HepG2 (cell line): ENCODE measurements at regions not wholly inside any gene's neighbourhood (a gene's known extent, or its start where the extent isn't known, plus 50 kb on each side); places are given as distances from the start of the nearest gene placed in this dataset.

Experiments
- ATAC-seq: fragments of 200-7000 bp; cut with Tn5 transposase; 3 replicates; pipeline ENCODE4 v1.9.1; 2020; ENCODE audit warnings: mild to moderate bottlenecking, moderate library complexity
- BruUV-seq: library from RNA; stranded (reverse); fragments of 400-500 nt; replicated peaks from 2 replicates; lab custom pipeline; 2021; lab: Mats Ljungman, UMichigan
- CTCF ChIA-PET: fragments of 300-600 bp; formaldehyde crosslinking; extraction: SDS; loops from one replicate; lab custom pipeline; 2021; ENCODE audit warnings: low total read pairs, inconsistent platforms, low intra/inter-chr PET ratio; lab: Yijun Ruan, JAX
- POLR2A ChIA-PET: fragments of 350-600 bp; sonication (Branson Sonifier 250); formaldehyde crosslinking; loops from one replicate; lab custom pipeline; 2020; ENCODE audit warnings: antibody characterized with exemption, inconsistent platforms; lab: Yijun Ruan, JAX
- DNase-seq: peaks from one replicate; pipeline ENCODE4 v3.0.0-alpha.2; 2015; ENCODE audit warnings: low spot score
- FAIRE-seq: peaks from 3 replicates; lab custom pipeline; 2011; peaks lifted over from hg19 to GRCh38; lab: Jason Lieb, UNC
- H2AFZ ChIP-seq: one replicate; pipeline ENCODE4 v1.6.1; 2011; ENCODE audit warnings: low read length, inconsistent platforms
- H3K27ac ChIP-seq: fragments of 300-600 bp; 3 replicates; pipeline ENCODE4 v1.8.0; 2011; ENCODE audit warnings: mixed run types, mild to moderate bottlenecking, mixed read lengths, low read length, inconsistent platforms; ENCODE audit not compliant: insufficient read depth; ENCODE audit errors: extremely low read length
- H3K27me3 ChIP-seq, 2 experiments: fragments of 200-600 bp in 1 of 2; 2 replicates in 1 of 2; 3 replicates in 1 of 2; pipeline versions ENCODE4 v1.6.0 to v1.8.0; 2011; ENCODE audit warnings: low read length in 2 of 2, mild to moderate bottlenecking in 2 of 2, moderate library complexity in 2 of 2, inconsistent platforms in 1 of 2; ENCODE audit not compliant: insufficient read depth in 2 of 2, control insufficient read depth in 1 of 2
- H3K36me3 ChIP-seq, 2 experiments: fragments of 200-600 bp in 1 of 2; replicated peaks in 1 of 2; 2 replicates in 1 of 2; 3 replicates in 1 of 2; pipeline versions ENCODE4 v1.5.1 to v1.8.0; 2011; ENCODE audit warnings: low read length in 2 of 2, inconsistent platforms in 1 of 2; ENCODE audit not compliant: insufficient read depth in 2 of 2, control insufficient read depth in 1 of 2
- H3K4me1 ChIP-seq: 2 replicates; pipeline ENCODE4 v1.5.1; 2012; ENCODE audit warnings: low read length, inconsistent platforms; ENCODE audit not compliant: insufficient read depth
- H3K4me2 ChIP-seq: 2 replicates; pipeline ENCODE4 v1.6.0; 2011; ENCODE audit warnings: low read depth, low read length, inconsistent platforms
- H3K4me3 ChIP-seq, 3 experiments: fragments of 200-600 bp in 1 of 3; sonication (generic), shearing (Covaris generic) in 1 of 3; replicated peaks in 1 of 3; 2 replicates each; pipeline ENCODE4 v1.5.1; 2011 to 2016; ENCODE audit warnings: low read length in 3 of 3, inconsistent platforms in 2 of 3, low read depth in 2 of 3, mild to moderate bottlenecking in 2 of 3, control low read depth in 1 of 3, mixed read lengths in 1 of 3; ENCODE audit not compliant: insufficient read depth in 1 of 3
- H3K79me2 ChIP-seq: one replicate; pipeline ENCODE4 v1.6.1; 2011; ENCODE audit warnings: low read length, inconsistent platforms; ENCODE audit not compliant: insufficient read depth
- H3K9ac ChIP-seq: 2 replicates; pipeline ENCODE4 v1.6.0; 2011; ENCODE audit warnings: mild to moderate bottlenecking, low read depth, low read length, inconsistent platforms; ENCODE audit not compliant: insufficient read depth
- H3K9me3 ChIP-seq: 2 replicates; pipeline ENCODE4 v1.5.1; 2012; ENCODE audit warnings: mild to moderate bottlenecking, low read length
- H4K20me1 ChIP-seq: 2 replicates; pipeline ENCODE4 v1.6.0; 2011; ENCODE audit warnings: inconsistent platforms, mild to moderate bottlenecking, low read length, moderate library complexity; ENCODE audit not compliant: insufficient read depth
- GABPB1 ChIP-seq: IDR thresholded peaks from 2 replicates; pipeline ENCODE4 v1.6.1; 2016; ENCODE audit warnings: mild to moderate bottlenecking, missing genetic modification reagents, moderate library complexity, missing compliant biosample characterization
- HNF4G ChIP-seq, 2 experiments: sonication (generic) in 1 of 2; formaldehyde crosslinking in 1 of 2; IDR thresholded peaks; 2 replicates each; pipeline versions ENCODE4 v1.4.0 to v1.6.1; 2011 to 2020; ENCODE audit warnings: borderline replicate concordance in 2 of 2, low read depth in 2 of 2, mild to moderate bottlenecking in 2 of 2, low read length in 1 of 2, missing genetic modification reagents in 1 of 2, moderate library complexity in 1 of 2
- RELA ChIP-seq: sonication (generic); formaldehyde crosslinking; IDR thresholded peaks from 2 replicates; pipeline ENCODE4 v1.4.0; 2020; ENCODE audit warnings: missing genetic modification reagents
- SOX6 ChIP-seq, 2 experiments: fragments of 450-650 bp in 1 of 2; sonication (generic) in 1 of 2; formaldehyde crosslinking in 1 of 2; IDR thresholded peaks; 2 replicates each; pipeline versions ENCODE4 v1.4.0 to v1.6.1; 2017 to 2020; ENCODE audit warnings: antibody characterized with exemption in 1 of 2, mild to moderate bottlenecking in 1 of 2, missing genetic modification reagents in 1 of 2
- ZBTB20 ChIP-seq: sonication (generic); formaldehyde crosslinking; IDR thresholded peaks from 2 replicates; pipeline ENCODE4 v1.8.1; 2023; ENCODE audit warnings: missing genetic modification reagents, low read depth, mild to moderate bottlenecking, borderline replicate concordance
- ZNF296 ChIP-seq: sonication (generic); formaldehyde crosslinking; conservative IDR thresholded peaks from 2 replicates; pipeline ENCODE4 v1.5.0; 2020; ENCODE audit warnings: mild to moderate bottlenecking, missing genetic modification reagents
- WGBS: methylation state at CpG from one replicate; pipeline ENCODE4 v1.1.6; 2017; ENCODE audit warnings: low lambda C conversion rate; 5-methylcytosine and 5-hydroxymethylcytosine counted together
- in situ Hi-C: cut with HindIII; loops from 2 replicates; pipeline ENCODE4 v1.10.0; 2017; ENCODE audit warnings: low pct_unique_long_range_greater_than_20kb; ENCODE audit not compliant: extremely low pct_ligation_motif_present
- intact Hi-C: fragments of 100-400 bp; cut with micrococcal nuclease; formaldehyde crosslinking; loops from one replicate; pipeline ENCODE4 v1.10.0; 2022; ENCODE audit not compliant: unreplicated experiment
- TF ChIP-seq, protein P1 (sequence below), 2 experiments: sonication (generic) in 1 of 2; formaldehyde crosslinking in 1 of 2; IDR thresholded peaks; 2 replicates each; pipeline versions ENCODE4 v1.6.1 to v1.9.0; 2014 to 2022; ENCODE audit warnings: antibody characterized with exemption in 1 of 2, borderline replicate concordance in 1 of 2, inconsistent platforms in 1 of 2, low read depth in 1 of 2, missing genetic modification reagents in 1 of 2
- TF ChIP-seq, protein P2 (sequence below): sonication (generic); formaldehyde crosslinking; IDR thresholded peaks from 2 replicates; pipeline ENCODE4 v1.5.1; 2020; ENCODE audit warnings: missing genetic modification reagents, mild to moderate bottlenecking, borderline replicate concordance
- TF ChIP-seq, protein P3 (sequence below), 2 experiments: sonication (generic) in 1 of 2; formaldehyde crosslinking in 1 of 2; IDR thresholded peaks; 2 replicates each; pipeline versions ENCODE4 v1.4.0 to v1.6.1; 2016 to 2020; ENCODE audit warnings: borderline replicate concordance in 1 of 2, low read depth in 1 of 2, mild to moderate bottlenecking in 1 of 2, missing genetic modification reagents in 1 of 2

DNA sequence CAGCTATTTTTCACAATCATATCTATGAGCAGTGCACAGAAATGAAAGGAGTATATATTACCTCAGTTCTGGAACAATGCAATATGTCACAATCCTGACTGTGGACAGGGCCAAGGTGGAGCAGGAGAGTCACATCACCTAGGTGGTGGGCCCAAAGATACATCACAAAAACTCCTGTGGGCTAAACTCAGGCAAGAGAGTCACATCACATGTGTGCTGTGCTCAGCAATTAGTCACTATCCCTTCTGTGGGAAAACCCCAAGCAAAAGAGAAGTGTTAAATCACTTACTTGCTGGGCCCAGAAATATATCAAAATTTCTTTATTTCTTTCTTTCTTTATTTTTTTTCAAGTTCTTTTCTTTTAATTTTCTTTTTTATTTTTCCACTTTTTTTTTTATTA is 249.6 kb downstream of the RPS4Y2 start (continued):
- TF ChIP-seq, protein P1, sequence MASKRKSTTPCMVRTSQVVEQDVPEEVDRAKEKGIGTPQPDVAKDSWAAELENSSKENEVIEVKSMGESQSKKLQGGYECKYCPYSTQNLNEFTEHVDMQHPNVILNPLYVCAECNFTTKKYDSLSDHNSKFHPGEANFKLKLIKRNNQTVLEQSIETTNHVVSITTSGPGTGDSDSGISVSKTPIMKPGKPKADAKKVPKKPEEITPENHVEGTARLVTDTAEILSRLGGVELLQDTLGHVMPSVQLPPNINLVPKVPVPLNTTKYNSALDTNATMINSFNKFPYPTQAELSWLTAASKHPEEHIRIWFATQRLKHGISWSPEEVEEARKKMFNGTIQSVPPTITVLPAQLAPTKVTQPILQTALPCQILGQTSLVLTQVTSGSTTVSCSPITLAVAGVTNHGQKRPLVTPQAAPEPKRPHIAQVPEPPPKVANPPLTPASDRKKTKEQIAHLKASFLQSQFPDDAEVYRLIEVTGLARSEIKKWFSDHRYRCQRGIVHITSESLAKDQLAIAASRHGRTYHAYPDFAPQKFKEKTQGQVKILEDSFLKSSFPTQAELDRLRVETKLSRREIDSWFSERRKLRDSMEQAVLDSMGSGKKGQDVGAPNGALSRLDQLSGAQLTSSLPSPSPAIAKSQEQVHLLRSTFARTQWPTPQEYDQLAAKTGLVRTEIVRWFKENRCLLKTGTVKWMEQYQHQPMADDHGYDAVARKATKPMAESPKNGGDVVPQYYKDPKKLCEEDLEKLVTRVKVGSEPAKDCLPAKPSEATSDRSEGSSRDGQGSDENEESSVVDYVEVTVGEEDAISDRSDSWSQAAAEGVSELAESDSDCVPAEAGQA (IDR thresholded peaks at IDR 0.05; ENCODE audit: low read depth) = no peak
- TF ChIP-seq, protein P1 (CRISPR knock-in tag; IDR thresholded peaks at IDR 0.05; ENCODE audit: borderline replicate concordance) = no peak
- TF ChIP-seq RELA (CRISPR knock-in tag) (no peak), ZBTB20 (CRISPR knock-in tag) (no peak), HNF4G (IDR thresholded peaks at IDR 0.05; ENCODE audit: borderline replicate concordance, low read depth, low read length) (no peak), HNF4G (CRISPR knock-in tag; IDR thresholded peaks at IDR 0.05; ENCODE audit: borderline replicate concordance, low read depth) (no peak)

DNA sequence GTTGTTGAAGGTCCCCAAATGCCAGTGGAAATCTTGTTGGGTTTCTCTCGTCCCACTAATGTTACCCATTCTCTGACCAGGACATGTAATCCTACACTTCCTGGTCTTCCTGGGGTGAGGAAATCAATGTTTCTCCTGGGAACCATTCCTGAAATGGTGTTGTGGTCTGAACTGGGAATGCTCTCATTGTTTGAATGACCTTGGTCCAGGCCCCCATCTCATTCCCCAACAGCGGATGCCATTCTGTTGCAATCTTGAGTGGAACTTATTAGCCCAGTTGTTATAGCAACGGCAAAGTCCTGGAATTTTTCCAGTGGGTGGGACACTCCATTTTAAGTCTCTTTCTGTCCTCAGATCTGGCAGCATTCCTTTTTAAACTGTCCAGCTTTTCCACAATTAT is 265.9 kb downstream of the RPS4Y2 start:
- no peak overlapping the region for H2AFZ ChIP-seq
- peak overlapping the region; percentile 65 for H3K27ac ChIP-seq
- H3K4me3 ChIP-seq = no peak overlapping the region
- FAIRE-seq = peak; percentile 46
- ATAC-seq = peak; percentile 97
- BruUV-seq = no TSS peak
- 0% methylated on average over 1 of the region's 3 CpGs for WGBS
- POLR2A ChIA-PET = no interaction called here
- H3K36me3 ChIP-seq = no peaks in the 10 kb centered on the region
- H3K4me1 ChIP-seq = peaks cover 10% of the 10 kb centered on the region; the same call in 1 of the 2 replicates
- no peaks in the 10 kb centered on the region for H4K20me1 ChIP-seq
- in situ Hi-C loops (no loop called here), intact Hi-C loops (no loop called here)
- CTCF ChIA-PET = no interaction called here
- H3K79me2 ChIP-seq = no peaks in the 10 kb centered on the region
- H3K9ac ChIP-seq = peak overlapping the region; percentile 15; the same call in 1 of the 2 replicates
- DNase-seq = peak; percentile 85
- H3K27me3 ChIP-seq = no peaks in the 10 kb centered on the region
- H3K4me2 ChIP-seq = no peak overlapping the region
- peaks cover 22% of the 10 kb centered on the region; the same call in 1 of the 2 replicates for H3K9me3 ChIP-seq
- TF ChIP-seq, protein P2, sequence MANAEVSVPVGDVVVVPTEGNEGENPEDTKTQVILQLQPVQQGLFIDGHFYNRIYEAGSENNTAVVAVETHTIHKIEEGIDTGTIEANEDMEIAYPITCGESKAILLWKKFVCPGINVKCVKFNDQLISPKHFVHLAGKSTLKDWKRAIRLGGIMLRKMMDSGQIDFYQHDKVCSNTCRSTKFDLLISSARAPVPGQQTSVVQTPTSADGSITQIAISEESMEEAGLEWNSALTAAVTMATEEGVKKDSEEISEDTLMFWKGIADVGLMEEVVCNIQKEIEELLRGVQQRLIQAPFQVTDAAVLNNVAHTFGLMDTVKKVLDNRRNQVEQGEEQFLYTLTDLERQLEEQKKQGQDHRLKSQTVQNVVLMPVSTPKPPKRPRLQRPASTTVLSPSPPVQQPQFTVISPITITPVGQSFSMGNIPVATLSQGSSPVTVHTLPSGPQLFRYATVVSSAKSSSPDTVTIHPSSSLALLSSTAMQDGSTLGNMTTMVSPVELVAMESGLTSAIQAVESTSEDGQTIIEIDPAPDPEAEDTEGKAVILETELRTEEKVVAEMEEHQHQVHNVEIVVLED (CRISPR knock-in tag) = no peak
- TF ChIP-seq GABPB1 (no peak), ZNF296 (CRISPR knock-in tag) (no peak), SOX6 (IDR thresholded peaks at IDR 0.05) (no peak), SOX6 (CRISPR knock-in tag; IDR thresholded peaks at IDR 0.05) (peak; percentile 92)
- TF ChIP-seq, protein P3, sequence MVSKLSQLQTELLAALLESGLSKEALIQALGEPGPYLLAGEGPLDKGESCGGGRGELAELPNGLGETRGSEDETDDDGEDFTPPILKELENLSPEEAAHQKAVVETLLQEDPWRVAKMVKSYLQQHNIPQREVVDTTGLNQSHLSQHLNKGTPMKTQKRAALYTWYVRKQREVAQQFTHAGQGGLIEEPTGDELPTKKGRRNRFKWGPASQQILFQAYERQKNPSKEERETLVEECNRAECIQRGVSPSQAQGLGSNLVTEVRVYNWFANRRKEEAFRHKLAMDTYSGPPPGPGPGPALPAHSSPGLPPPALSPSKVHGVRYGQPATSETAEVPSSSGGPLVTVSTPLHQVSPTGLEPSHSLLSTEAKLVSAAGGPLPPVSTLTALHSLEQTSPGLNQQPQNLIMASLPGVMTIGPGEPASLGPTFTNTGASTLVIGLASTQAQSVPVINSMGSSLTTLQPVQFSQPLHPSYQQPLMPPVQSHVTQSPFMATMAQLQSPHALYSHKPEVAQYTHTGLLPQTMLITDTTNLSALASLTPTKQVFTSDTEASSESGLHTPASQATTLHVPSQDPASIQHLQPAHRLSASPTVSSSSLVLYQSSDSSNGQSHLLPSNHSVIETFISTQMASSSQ (IDR thresholded peaks at IDR 0.05; ENCODE audit: low read depth) = no peak
- TF ChIP-seq, protein P3 (CRISPR knock-in tag; IDR thresholded peaks at IDR 0.05; ENCODE audit: borderline replicate concordance) = no peak
